GM23248 (cell line): ENCODE measurements at regions not wholly inside any gene's neighbourhood (a gene's known extent, or its start where the extent isn't known, plus 50 kb on each side); places are given as distances from the start of the nearest gene placed in this dataset.

Source experiments
- EZH2 ChIP-seq: fragments of 200-600 bp; sonication (generic); IDR thresholded peaks from 2 replicates; pipeline ENCODE4 v1.6.1; 2018; ENCODE audit warnings: antibody characterized with exemption, mild to moderate bottlenecking; ENCODE audit not compliant: insufficient read depth, poor library complexity, severe bottlenecking
- EZH2phosphoT487 ChIP-seq: fragments of 200-600 bp; sonication (generic); IDR thresholded peaks from 2 replicates; pipeline ENCODE4 v1.6.1; 2018; ENCODE audit warnings: antibody characterized with exemption, moderate library complexity, mild to moderate bottlenecking, low read depth; ENCODE audit not compliant: insufficient read depth

DNA sequence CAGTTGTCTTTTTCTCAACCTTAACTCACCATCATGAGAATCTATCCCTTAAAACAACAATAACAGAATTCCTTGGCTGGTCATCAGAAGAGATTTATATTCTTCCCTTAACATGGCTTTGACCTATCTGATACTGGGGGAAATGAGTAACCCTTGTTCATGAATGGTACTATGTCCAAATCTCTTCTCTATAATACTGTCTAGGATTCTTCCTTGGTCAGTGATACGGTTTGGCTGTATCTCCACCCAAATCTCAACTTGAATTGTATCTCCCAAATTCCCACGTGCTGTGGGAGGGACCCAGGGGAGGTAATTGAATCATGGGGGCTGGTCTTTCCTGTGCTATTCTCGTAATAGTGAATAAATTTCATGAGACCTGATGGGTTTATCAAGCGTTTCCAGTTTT, 282.0 kb upstream of the SIX2 start:
- no peak for TF ChIP-seq EZH2
- no peak for TF ChIP-seq EZH2phosphoT487
